HUES6 (cell line): ENCODE measurements at regions not wholly inside any gene's neighbourhood (a gene's known extent, or its start where the extent isn't known, plus 50 kb on each side); places are given as distances from the start of the nearest gene placed in this dataset.

Experiments
- H3K27ac ChIP-seq: 2 replicates; pipeline ENCODE4 v1.7.0; 2013; ENCODE audit warnings: low read depth, mild to moderate bottlenecking, low read length, inconsistent platforms
- H3K27me3 ChIP-seq: 2 replicates; pipeline ENCODE4 v1.6.1; 2013; ENCODE audit warnings: low read length; ENCODE audit not compliant: control insufficient read depth, insufficient read depth
- H3K36me3 ChIP-seq: 2 replicates; pipeline ENCODE4 v1.6.1; 2013; ENCODE audit warnings: low read length; ENCODE audit not compliant: control insufficient read depth, insufficient read depth
- H3K4me1 ChIP-seq: 2 replicates; pipeline ENCODE4 v1.6.1; 2013; ENCODE audit warnings: low read length; ENCODE audit not compliant: control insufficient read depth, insufficient read depth
- H3K4me3 ChIP-seq: 2 replicates; pipeline ENCODE4 v1.5.1; 2013; ENCODE audit warnings: low read depth, low read length
- H3K9ac ChIP-seq: one replicate; pipeline ENCODE4 v1.6.1; 2013; ENCODE audit warnings: mild to moderate bottlenecking, low read length
- H3K9me3 ChIP-seq: 2 replicates; pipeline ENCODE4 v1.6.1; 2013; ENCODE audit warnings: low read depth, low read length; ENCODE audit not compliant: control insufficient read depth, insufficient read depth

DNA sequence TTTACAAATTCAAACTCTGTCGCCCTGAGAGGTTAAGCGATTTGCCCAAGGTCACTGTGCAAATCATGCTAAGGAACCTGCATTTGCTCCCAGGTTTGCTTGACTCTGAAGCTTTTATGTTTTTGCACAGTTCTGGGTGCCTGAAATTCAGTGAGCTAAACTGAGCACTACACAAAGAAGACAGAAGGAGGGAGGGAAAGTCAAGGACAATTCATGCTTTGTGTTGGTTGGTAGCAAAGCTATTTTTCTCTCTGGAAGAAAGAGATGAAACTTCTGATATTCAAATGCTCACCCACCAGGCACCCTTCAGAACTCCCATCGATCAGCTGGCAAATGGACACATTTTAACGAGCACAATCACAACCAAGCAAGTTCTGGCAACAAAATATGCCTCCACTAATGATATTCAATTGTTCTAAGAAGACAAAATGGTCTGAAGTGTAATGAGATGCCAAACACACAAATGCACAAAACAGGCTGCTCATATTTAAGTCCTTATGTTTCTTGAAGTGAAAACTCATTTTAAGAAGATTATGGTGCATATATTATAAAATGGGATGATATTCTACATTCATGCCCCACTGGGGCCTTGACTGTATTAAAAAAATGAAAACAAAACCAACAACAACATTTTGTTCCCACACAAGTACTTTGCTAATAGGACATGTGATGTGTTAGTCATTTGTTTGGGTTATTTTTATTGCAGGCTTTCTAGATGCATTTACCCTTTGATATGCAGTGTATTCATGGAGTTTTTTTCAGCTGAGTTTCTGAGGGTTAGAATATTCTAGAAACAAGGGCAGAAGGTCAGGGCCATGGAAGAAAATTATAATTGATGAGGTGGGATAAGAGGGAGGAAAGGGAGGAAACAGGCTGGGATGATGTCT lies 445.6 kb upstream of the CELF4 start:
- H3K36me3 ChIP-seq: no peaks in the 10 kb centered on the region
- no peaks in the 10 kb centered on the region for H3K27me3 ChIP-seq
- H3K9me3 ChIP-seq: no peaks in the 10 kb centered on the region
- no peak overlapping the region for H3K4me3 ChIP-seq
- peaks cover 8% of the 10 kb centered on the region; the same call in 1 of the 2 replicates for H3K4me1 ChIP-seq
- H3K9ac ChIP-seq: no peak overlapping the region
- no peak overlapping the region for H3K27ac ChIP-seq

DNA sequence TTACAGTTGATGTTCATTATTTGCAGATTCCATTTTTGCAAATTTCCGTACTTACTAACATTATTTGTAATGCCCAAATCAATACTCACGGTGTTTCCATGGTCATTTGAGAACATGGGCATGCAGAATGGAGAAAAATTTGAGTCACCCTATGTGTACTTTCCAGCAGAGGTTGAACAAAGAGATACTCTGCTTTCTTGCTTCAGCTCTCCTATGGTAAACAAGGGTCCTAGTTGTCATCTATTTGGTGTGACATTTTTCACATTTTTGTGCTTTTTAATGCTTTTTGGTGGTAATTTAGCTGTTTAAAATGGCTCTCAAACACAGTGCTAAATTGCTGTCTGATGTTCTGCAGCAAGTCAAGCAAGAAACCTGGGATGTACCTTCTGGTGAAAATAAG lies 444.4 kb upstream of the CELF4 start:
- H3K9ac ChIP-seq: no peak overlapping the region
- H3K4me3 ChIP-seq: no peak overlapping the region
- H3K27ac ChIP-seq: no peak overlapping the region
- H3K9me3 ChIP-seq: no peaks in the 10 kb centered on the region
- H3K27me3 ChIP-seq: no peaks in the 10 kb centered on the region
- no peaks in the 10 kb centered on the region for H3K36me3 ChIP-seq
- H3K4me1 ChIP-seq: peaks cover 8% of the 10 kb centered on the region; the same call in 1 of the 2 replicates

DNA sequence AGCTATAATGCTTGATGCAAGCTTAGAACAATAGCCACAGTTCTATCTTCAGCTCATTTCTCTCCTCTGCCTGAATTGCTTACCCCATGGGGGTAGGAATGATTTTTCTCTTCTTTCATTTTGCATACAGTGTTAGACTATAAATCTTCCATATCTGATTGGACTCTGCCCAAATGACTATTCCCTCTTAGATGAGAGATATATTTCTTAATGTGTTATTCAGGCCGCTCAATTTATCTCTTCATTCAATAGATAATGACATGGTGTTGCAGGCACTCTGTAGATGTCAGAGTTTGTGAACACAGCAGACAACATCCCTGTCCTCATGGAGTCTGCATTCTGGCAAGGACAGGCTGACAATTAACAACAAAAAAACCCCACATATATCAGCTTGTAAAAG lies 443.7 kb upstream of the CELF4 start:
- Histone ChIP-seq H3K4me3 (no peak overlapping the region), H3K36me3 (no peaks in the 10 kb centered on the region), H3K27me3 (no peaks in the 10 kb centered on the region), H3K4me1 (peaks cover 8% of the 10 kb centered on the region; the same call in 1 of the 2 replicates), H3K27ac (no peak overlapping the region), H3K9ac (no peak overlapping the region), H3K9me3 (no peaks in the 10 kb centered on the region)

DNA sequence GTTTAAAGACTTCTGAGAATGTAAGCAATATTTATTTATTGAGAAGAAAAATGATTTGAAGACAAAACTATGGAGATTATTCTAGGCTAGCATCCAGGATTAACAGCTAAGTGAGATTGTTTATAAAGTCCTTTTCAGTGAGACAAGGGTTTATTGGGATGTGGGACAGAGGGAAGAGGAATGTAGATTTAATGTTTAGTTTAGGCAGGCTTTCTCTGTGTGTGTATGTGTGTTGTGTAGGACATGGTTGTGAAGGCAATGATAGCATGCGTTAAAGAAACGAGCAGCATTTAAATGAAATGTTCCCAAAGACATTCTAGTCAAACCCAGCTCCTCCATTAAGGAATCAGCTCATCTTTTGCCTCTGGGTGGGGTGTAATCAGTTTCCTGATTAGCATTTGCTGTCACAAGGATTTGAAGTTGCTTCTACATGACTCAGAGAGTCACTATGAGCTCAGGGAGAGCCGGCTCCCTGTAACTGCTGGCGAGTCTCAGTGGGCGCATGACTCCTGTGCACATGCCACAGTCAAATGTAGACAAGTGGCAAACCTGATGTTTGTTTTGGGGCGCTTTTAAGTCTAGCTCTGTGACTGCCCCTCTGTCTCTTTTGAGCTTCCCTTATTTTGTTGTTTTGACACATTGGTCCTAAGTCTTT lies 442.2 kb upstream of the CELF4 start:
- Histone ChIP-seq H3K9me3 (no peaks in the 10 kb centered on the region), H3K27ac (no peak overlapping the region), H3K4me1 (peaks cover 8% of the 10 kb centered on the region; the same call in 1 of the 2 replicates), H3K36me3 (no peaks in the 10 kb centered on the region), H3K9ac (no peak overlapping the region), H3K4me3 (no peak overlapping the region), H3K27me3 (no peaks in the 10 kb centered on the region)

DNA sequence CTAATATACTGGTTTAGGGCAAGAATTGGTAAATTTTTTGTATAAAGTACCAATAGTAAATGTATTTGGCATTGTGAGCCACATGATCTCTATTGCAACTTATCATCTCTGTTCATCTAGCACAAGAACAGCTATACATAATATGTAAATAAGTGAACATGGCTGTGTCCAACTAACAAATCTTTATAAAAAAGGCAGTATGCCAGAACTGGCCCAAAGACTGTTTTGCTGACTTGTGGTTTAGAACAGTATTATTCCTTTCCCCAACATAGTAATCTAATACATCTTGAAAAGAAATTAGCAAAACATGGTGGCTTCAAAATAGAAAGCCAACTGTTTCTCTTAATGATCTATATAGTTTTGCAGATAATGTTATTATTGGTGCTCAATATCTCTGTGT lies 441.4 kb upstream of the CELF4 start:
- Histone ChIP-seq H3K27me3 (no peaks in the 10 kb centered on the region), H3K27ac (no peak overlapping the region), H3K9ac (no peak overlapping the region), H3K9me3 (no peaks in the 10 kb centered on the region), H3K4me1 (peaks cover 4% of the 10 kb centered on the region; the same call in 1 of the 2 replicates), H3K4me3 (no peak overlapping the region), H3K36me3 (no peaks in the 10 kb centered on the region)

DNA sequence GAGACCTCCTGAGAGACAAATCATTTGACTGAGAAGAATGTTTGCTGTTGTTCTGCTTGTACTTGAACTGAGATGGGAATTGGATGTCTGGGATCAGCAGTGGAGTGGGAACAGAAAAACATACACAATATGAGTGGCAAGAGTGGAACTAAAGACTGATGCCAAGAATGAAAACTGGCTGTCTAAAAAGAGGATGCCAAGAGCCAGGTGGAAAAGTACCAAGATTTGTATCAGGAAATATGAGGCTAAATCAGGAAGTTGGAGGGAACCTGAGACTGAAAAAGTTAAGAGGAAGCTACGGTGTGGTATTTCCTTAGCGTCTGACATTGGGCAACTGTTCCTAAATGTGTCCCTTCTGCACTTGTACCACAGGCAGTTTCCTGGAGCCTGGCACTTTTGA lies 440.9 kb upstream of the CELF4 start:
- Histone ChIP-seq H3K27me3 (no peaks in the 10 kb centered on the region), H3K4me1 (peaks cover 4% of the 10 kb centered on the region; the same call in 1 of the 2 replicates), H3K9me3 (no peaks in the 10 kb centered on the region), H3K9ac (no peak overlapping the region), H3K27ac (no peak overlapping the region), H3K36me3 (no peaks in the 10 kb centered on the region), H3K4me3 (no peak overlapping the region)

DNA sequence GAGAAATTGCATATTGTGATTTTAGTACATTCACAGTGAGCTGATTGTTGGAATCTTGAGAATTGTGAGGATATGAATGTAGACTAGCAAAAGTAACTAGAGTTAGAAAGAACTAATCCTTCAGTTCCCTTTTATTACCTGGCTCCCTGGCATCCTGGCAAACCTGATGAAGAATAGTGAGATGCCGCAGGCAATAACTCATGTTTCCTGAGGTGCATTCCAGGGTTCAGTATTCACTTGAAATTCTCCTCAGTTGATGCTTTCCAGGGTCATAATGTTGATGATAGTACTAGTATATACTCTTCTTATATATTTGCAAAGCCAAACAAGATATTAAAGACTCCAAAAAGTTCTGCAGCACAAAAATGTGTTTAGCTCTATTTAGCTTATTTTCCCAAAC lies 432.1 kb upstream of the CELF4 start:
- Histone ChIP-seq H3K27me3 (no peaks in the 10 kb centered on the region), H3K4me1 (no peaks in the 10 kb centered on the region), H3K4me3 (no peak overlapping the region), H3K27ac (no peak overlapping the region), H3K9me3 (no peaks in the 10 kb centered on the region), H3K9ac (no peak overlapping the region), H3K36me3 (no peaks in the 10 kb centered on the region)

DNA sequence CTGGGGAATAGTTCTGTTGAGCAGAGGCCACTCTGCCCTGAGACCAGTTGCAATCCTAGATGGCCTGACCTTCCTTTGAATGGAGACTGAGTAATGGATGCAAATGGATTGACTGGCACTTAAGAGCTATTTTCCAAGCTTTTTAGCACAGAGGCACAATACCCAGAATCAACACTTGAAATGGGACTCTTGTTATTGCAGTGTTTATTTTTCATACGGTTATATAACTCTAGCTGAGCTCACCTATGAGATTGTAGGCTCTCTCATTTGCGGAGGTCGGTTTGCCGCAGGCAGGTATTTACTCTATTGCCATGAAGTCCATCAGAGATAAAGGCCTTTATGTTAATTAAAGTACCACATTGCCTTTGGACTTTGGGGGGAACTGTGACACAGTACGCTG lies 422.3 kb upstream of the CELF4 start:
- H3K4me1 ChIP-seq: peaks cover 22% of the 10 kb centered on the region; the same call in 1 of the 2 replicates
- no peaks in the 10 kb centered on the region for H3K36me3 ChIP-seq
- H3K9me3 ChIP-seq: no peaks in the 10 kb centered on the region
- H3K4me3 ChIP-seq: no peak overlapping the region
- H3K27ac ChIP-seq: no peak overlapping the region
- no peak overlapping the region for H3K9ac ChIP-seq
- no peaks in the 10 kb centered on the region for H3K27me3 ChIP-seq

DNA sequence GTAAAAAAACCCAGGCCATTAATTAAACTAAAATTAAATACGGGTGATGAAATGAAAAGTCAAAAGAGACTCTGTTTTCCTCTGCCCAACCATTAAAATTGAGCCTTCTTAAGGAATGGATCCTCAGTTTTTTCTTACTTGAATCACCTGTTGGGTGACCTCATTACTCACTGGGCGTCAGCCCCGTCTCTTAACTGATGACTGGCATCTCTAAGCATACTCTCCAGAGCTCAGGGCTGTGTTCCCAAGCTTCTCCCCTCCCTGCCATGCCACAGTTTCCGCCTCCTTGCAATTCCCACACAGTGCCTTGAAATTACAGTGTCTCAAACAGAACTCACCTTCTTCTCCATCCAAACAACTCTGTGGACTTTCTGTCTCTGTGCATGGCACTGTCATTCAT lies 421.1 kb upstream of the CELF4 start:
- peaks cover 22% of the 10 kb centered on the region; the same call in 1 of the 2 replicates for H3K4me1 ChIP-seq
- no peak overlapping the region for H3K9ac ChIP-seq
- H3K27ac ChIP-seq: no peak overlapping the region
- H3K27me3 ChIP-seq: no peaks in the 10 kb centered on the region
- H3K4me3 ChIP-seq: no peak overlapping the region
- H3K36me3 ChIP-seq: no peaks in the 10 kb centered on the region
- H3K9me3 ChIP-seq: no peaks in the 10 kb centered on the region

DNA sequence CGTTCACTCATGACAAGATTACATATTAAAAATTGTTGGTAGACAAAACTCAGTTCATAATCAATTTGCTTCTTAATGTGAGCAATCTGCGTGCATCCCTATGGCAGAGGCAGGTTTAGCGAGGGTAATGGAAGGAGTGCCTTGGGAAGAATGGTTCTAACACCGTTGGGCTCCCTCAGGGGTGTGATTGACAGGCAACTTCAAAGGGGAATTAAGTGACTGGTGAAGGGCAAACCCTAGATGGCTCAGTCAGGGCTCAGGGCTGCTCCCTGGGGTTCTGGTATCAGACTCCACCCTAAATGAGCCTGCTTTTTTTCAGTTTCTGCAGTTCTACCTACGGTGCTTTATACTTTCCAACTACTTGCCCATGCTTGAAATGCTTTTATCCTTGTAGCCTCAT lies 419.5 kb upstream of the CELF4 start:
- no peaks in the 10 kb centered on the region for H3K27me3 ChIP-seq
- no peaks in the 10 kb centered on the region for H3K36me3 ChIP-seq
- no peak overlapping the region for H3K4me3 ChIP-seq
- no peaks in the 10 kb centered on the region for H3K9me3 ChIP-seq
- no peak overlapping the region for H3K9ac ChIP-seq
- H3K27ac ChIP-seq: no peak overlapping the region
- H3K4me1 ChIP-seq: peaks cover 22% of the 10 kb centered on the region; the same call in 1 of the 2 replicates

DNA sequence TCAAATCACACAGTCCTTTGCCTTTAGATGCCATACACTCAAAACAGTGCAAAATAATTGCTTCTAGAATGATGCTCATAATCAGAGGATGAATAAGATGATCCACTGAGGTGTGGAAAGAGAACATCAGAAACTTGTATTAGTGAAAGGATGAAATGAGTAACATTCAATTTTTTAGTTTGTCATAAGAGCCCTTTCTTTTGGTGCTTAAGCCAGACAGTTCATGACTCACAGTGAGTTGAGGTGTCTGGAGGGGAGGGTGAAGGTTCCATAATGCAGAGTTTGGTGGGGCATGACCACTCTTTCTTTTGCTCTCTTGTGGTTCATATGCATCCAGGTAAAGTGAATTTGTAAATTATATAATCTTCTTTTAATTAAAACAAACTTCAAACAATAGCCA lies 415.0 kb upstream of the CELF4 start:
- Histone ChIP-seq H3K9me3 (0 out of 2 replicates have a peak, but pooled peaks cover under 1% of the 10 kb centered on the region), H3K36me3 (no peaks in the 10 kb centered on the region), H3K27ac (no peak overlapping the region), H3K9ac (no peak overlapping the region), H3K4me3 (no peak overlapping the region), H3K4me1 (peaks cover 13% of the 10 kb centered on the region; the same call in 1 of the 2 replicates), H3K27me3 (no peaks in the 10 kb centered on the region)
